Fibroblast of pulmonary artery (primary cell): ENCODE measurements at regions not wholly inside any gene's neighbourhood (a gene's known extent, or its start where the extent isn't known, plus 50 kb on each side); places are given as distances from the start of the nearest gene placed in this dataset.

Source experiments
- DNase-seq: peaks from one replicate; pipeline ENCODE4 v3.0.0-alpha.2; 2010; ENCODE audit warnings: low read depth
- H3K4me3 ChIP-seq: replicated peaks from 2 replicates; pipeline ENCODE4 v1.5.1; 2011; ENCODE audit warnings: low read depth, mild to moderate bottlenecking, control low read depth, low read length, moderate library complexity
- CTCF ChIP-seq: IDR thresholded peaks from 2 replicates; pipeline ENCODE4 v1.5.1; 2011; ENCODE audit warnings: mild to moderate bottlenecking, control low read depth, low read length, inconsistent platforms; ENCODE audit errors: missing control alignments

DNA sequence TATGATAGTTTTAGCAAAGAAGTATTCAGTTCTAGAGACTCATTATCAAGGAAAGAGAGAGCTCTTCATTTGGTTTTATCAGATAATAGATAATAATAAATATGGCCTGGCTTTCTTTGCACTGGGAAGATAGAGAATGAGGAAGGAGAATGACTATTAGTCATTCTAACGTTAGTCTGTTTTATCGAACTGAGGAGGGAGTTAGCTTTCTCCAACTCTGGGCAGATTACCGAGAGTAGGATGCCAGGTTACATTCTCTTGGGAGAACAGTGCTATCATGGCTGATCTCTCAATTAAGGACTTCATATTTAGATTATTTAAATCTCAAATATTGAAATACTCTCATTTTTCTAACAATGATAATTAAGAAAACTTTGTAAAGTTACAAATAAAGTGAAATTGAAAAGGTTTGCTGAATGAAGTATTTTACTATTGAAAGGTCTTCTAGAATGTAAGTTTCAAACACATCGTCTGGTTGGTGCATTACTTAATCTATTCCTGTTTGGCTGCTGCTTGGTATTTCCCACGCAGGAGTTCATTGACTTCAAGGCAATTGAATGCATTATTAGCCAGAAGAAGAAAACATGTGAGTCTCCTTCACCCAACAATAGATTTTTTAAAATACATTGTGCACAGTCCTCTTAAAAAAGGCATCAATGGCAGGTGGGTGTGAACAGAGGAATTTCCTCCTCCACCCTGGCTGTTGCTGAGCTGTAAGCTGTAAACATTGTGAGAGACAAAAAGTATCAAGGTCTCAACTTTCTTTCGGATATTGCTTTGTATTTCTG is 140.8 kb downstream of the C9orf152 start:
- no peak for TF ChIP-seq CTCF
- H3K4me3 ChIP-seq, result no peak overlapping the region
- peak; percentile 69 for DNase-seq

DNA sequence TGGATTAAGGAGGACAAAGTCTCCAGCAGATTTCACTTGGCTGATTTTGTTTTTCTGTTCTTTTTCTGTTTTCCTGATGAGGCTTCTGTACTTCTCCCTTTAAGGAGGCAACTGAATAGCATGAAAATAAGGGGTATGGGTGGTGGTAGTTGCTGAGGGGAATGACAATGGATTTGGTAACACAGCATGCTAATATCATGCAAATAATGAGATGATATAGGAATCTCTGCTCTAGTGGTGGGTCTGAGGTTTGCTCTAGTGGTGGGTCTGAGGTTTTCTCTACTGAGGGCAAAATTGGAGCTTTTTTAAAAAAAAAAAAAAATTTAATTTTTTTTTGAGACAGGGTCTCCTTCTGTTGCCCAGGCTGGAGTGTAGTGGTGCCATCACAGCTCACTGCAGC is 139.7 kb downstream of the C9orf152 start:
- DNase-seq, result no peak
- peak; percentile 23 for TF ChIP-seq CTCF

DNA sequence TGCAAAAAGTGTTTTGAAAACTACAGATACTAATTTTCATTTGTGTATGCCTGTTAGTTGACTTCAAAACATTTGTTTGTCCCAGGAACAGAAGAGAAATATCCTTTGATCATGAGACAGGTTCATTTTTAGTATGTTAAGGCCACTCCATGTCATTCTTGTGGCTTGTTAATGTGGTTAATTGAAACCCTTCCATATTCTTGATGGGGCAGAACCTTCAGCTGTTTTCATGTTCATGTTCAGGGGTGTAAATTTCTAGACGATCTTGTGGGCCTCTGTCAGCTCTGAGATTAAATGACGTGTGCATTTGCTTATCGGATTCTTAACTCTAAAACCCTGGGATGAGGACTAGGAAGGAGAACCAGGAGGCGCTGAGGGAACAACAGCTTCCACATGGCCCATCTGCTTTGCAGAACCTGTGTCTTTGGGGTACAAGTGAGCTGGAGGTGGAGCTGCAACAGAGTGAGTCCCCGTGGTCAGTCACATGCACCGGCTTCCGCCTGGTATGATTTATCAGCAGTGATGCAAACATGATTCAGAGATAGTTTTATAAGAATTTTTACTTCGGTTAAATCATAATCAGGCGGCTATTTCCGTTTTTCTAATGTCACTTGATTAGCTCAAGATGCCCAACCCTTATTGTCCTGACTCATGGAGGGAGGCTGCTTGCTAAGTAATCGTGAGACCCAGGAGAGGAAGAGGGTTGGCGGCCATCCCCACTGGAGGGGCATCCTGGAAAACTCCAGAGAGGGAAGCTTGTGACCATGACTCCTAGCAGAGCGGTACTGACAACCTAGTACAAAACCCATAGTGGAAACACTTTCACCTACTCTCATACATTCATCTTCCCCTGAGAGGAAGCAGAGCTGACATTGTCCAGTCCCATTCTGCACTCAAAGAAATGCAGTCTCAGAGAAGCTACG is 138.4 kb downstream of the C9orf152 start:
- DNase-seq, result peak; percentile 93
- no peak overlapping the region for H3K4me3 ChIP-seq
- TF ChIP-seq CTCF, result no peak

More for the DNA sequence above, 139.7 kb downstream of the C9orf152 start:
- no peak overlapping the region for H3K4me3 ChIP-seq

DNA sequence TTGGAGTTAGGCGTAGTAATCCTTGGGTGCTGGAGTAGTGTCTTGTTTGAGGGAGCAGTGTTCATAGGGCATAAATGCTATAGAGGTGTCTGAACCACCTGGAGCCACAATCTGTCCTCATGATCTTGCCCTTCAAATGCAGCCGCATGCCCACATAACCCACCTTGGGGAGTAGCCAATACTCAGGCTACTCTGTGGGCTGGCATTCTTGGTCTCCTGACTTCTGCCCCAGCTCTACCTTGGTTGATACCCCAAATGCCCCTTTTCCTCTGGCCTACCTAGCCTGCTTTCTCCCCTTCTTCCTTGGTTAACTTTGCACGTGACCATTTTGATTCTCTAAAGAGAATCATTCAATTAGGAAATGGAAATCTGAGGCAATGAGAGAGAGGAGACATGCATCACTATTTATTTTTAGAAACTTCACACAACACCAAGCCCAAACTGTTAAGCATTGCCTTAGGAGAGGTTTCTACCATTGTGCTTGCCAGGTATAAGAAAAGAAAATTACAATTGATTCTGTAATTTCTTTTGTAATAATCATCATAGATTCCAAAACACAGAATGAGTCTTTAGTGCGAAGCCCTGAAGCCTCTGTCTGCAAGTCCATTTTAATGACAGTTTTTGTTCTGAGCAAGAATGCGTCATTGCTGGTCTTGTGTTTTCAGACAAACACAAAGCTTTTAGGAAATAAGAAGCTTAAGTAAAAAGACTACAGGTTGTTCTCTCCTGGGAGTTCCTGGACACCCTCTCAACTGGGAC is 135.2 kb downstream of the C9orf152 start:
- H3K4me3 ChIP-seq, result no peak overlapping the region
- DNase-seq, result no peak
- no peak for TF ChIP-seq CTCF

DNA sequence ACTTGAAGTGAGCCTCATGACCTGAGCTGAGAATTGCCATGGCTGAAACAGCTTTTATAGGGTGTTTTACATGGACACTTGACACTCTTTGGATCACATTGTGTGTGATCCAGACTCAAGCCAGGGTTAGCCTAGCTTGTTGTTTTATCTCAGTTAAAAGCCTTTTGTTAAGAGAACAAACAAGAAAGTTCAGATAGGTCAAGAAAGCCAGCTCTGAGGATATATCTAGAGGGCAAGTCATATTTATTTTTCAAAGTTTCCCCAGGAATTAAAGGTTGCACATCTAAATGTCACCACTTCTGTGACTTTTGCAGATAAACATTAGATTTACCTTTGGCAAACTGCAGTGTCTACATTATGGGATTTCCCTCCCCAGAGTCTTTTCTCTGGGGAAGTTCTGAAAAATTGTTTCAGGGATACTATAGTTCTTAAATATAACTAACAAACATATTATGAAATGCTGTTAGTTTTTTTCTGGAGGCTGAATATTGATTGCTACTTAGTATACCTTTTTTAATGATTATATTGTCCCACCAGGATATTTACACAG is 134.5 kb downstream of the C9orf152 start:
- TF ChIP-seq CTCF, result no peak
- no peak overlapping the region for H3K4me3 ChIP-seq
- no peak for DNase-seq

DNA sequence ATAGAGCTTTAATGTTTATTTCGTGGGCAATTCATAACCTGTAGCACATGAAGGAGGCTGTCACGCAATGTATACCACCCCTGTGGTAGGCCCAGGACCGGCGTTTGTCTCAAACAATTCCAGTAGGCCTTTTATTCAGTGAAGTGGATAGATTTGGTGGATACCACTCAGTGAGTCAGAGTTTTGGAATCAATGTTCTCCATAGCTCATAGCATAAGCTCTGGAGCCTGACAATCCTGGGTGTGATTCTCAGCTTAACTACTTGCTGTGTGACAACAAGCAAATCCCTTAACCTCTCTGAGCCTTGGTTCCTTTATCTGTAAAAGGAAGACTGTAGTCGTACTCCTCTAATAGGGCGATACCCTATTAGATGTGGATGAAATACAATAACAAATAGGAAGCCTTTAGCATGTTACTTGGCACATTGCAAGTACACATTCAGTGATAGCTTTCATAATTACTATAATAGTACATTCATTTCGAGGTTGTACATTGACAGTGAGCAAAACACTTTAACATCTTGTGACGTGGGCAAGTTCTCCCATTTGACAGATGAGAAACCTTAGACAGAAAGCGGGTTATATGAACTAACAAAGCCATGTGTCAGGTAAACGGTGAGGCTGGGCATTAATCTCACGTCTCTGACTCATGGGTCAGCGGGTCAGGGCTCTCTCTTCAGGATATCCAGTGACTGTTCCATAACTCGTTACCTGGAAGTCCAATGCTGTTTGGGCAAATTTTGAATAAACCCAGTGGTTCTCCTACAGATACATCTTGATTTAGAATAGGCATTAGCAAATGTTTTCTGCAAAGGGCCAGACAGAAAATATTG is 130.8 kb downstream of the C9orf152 start:
- no peak for TF ChIP-seq CTCF
- H3K4me3 ChIP-seq, result no peak overlapping the region
- DNase-seq, result peak; percentile 74
